Prostate gland (tissue), 2 donors: ENCODE measurements at regions not wholly inside any gene's neighbourhood (a gene's known extent, or its start where the extent isn't known, plus 50 kb on each side); places are given as distances from the start of the nearest gene placed in this dataset.

ENCODE experiments used
- DNase-seq: peaks from one replicate; pipeline ENCODE4 v3.0.0-alpha.2; 2019; ENCODE audit warnings: low spot score
- H3K27ac ChIP-seq, 2 donors: fragments of 200-600 bp; sonication (generic); 2 replicates each; pipeline ENCODE4 v1.5.1; 2017 to 2019
- H3K27me3 ChIP-seq: fragments of 200-600 bp; sonication (generic); replicated peaks from 2 replicates; pipeline ENCODE4 v1.5.1; 2019; ENCODE audit not compliant: insufficient read depth
- H3K36me3 ChIP-seq, 2 donors: fragments of 200-600 bp; sonication (generic); 1 replicate in 1 of 2; 2 replicates in 1 of 2; pipeline versions ENCODE4 v1.5.1 to v1.8.1; 2017 to 2019
- H3K4me1 ChIP-seq: fragments of 200-600 bp; sonication (generic); replicated peaks from 2 replicates; pipeline ENCODE4 v1.5.1; 2019
- H3K4me3 ChIP-seq, 2 donors: fragments of 200-600 bp; sonication (generic); 2 replicates each; pipeline ENCODE4 v1.5.1; 2017 to 2019
- H3K9me3 ChIP-seq: fragments of 200-600 bp; sonication (generic); 2 replicates; pipeline ENCODE4 v1.5.1; 2017
- CTCF ChIP-seq, 4 experiments: fragments of 200-600 bp in 2 of 4; fragments of 450-650 bp in 2 of 4; sonication (generic) in 2 of 4; IDR thresholded peaks; 1 replicate in 3 of 4; 2 replicates in 1 of 4; pipeline ENCODE4 v1.5.1; 2016 to 2019; ENCODE audit warnings: antibody characterized with exemption in 4 of 4, mild to moderate bottlenecking in 2 of 4, moderate library complexity in 2 of 4
- POLR2A ChIP-seq: fragments of 450-650 bp; IDR thresholded peaks from one replicate; pipeline ENCODE4 v1.6.1; 2016; ENCODE audit warnings: antibody characterized with exemption, mild to moderate bottlenecking
- POLR2AphosphoS5 ChIP-seq: sonication (generic); formaldehyde crosslinking; IDR thresholded peaks from one replicate; pipeline ENCODE4 v1.6.1; 2017; ENCODE audit warnings: antibody characterized with exemption
- WGBS: methylation state at CpG from one replicate; pipeline ENCODE4 v1.1.5; 2018; 5-methylcytosine and 5-hydroxymethylcytosine counted together
- intact Hi-C: fragments of 100-400 bp; cut with DNase I; formaldehyde crosslinking; loops from one replicate; pipeline ENCODE4 v1.14.2; 2022

- Histone ChIP-seq H3K27me3 (no peaks in the 10 kb centered on the region), H3K27ac (no peak overlapping the region), H3K4me3 (no peak overlapping the region), H3K4me1 (no peaks in the 10 kb centered on the region), H3K36me3 (no peaks in the 10 kb centered on the region), H3K9me3 (no peaks in the 10 kb centered on the region)
- WGBS = 82% methylated on average over 5 of the region's 5 CpGs
- TF ChIP-seq CTCF (IDR thresholded peaks at IDR 0.05) (no peak), POLR2AphosphoS5 (no peak), POLR2A (no peak)
- DNase-seq = no peak
- intact Hi-C loops = no loop called here
These were observed 306.5 kb downstream of the SQOR start for GRCh38 chr15:45941367-45941766.

- Histone ChIP-seq H3K27ac (no peak overlapping the region), H3K4me3 (no peak overlapping the region), H3K36me3 (no peaks in the 10 kb centered on the region), H3K9me3 (no peaks in the 10 kb centered on the region), H3K4me1 (no peaks in the 10 kb centered on the region), H3K27me3 (no peaks in the 10 kb centered on the region)
- no peak for DNase-seq
- intact Hi-C loops = no loop called here
- WGBS = 86% methylated on average over 4 of the region's 4 CpGs
- TF ChIP-seq POLR2AphosphoS5 = no peak
These were observed 308.4 kb downstream of the SQOR start for GRCh38 chr15:45943240-45943639.

GRCh38 chr15:45946111-45946510, 311.3 kb downstream of the SQOR start:
- Histone ChIP-seq H3K9me3 (no peaks in the 10 kb centered on the region), H3K36me3 (no peaks in the 10 kb centered on the region), H3K4me1 (no peaks in the 10 kb centered on the region), H3K27ac (no peak overlapping the region), H3K4me3 (no peak overlapping the region), H3K27me3 (no peaks in the 10 kb centered on the region)
- TF ChIP-seq POLR2A = no peak
- no peak for TF ChIP-seq POLR2AphosphoS5
- TF ChIP-seq CTCF (IDR thresholded peaks at IDR 0.05) = no peak
- no peak for DNase-seq
- intact Hi-C loops = no loop called here

GRCh38 chr15:45948181-45948621, 313.4 kb downstream of the SQOR start:
- no peaks in the 10 kb centered on the region for H3K36me3 ChIP-seq
- intact Hi-C loops = no loop called here
- H3K27me3 ChIP-seq = no peaks in the 10 kb centered on the region
- no peak overlapping the region for H3K27ac ChIP-seq
- WGBS = 34% methylated on average over 3 of the region's 3 CpGs
- no peaks in the 10 kb centered on the region for H3K9me3 ChIP-seq
- H3K4me3 ChIP-seq = no peak overlapping the region
- H3K4me1 ChIP-seq = no peaks in the 10 kb centered on the region
- DNase-seq = no peak
- TF ChIP-seq POLR2AphosphoS5 = no peak
- no peak for TF ChIP-seq CTCF (IDR thresholded peaks at IDR 0.05)
- no peak for TF ChIP-seq POLR2A

GRCh38 chr15:45958924-45959323, 324.1 kb downstream of the SQOR start:
- H3K4me1 ChIP-seq = no peaks in the 10 kb centered on the region
- TF ChIP-seq POLR2A (no peak), CTCF (IDR thresholded peaks at IDR 0.05) (no peak), POLR2AphosphoS5 (peak; percentile 81)
- no peaks in the 10 kb centered on the region for H3K9me3 ChIP-seq
- H3K27ac ChIP-seq = peak overlapping the region in 1 of 2 donors; percentile 61
- no peaks in the 10 kb centered on the region for H3K36me3 ChIP-seq
- 53% methylated on average over 3 of the region's 3 CpGs for WGBS
- no peak for DNase-seq
- H3K27me3 ChIP-seq = no peaks in the 10 kb centered on the region
- H3K4me3 ChIP-seq = no peak overlapping the region
- intact Hi-C loops = no loop called here
